Lower leg skin (tissue), 4 donors: ENCODE measurements at regions not wholly inside any gene's neighbourhood (a gene's known extent, or its start where the extent isn't known, plus 50 kb on each side); places are given as distances from the start of the nearest gene placed in this dataset.

Experiments
- DNase-seq, 2 donors: peaks; one replicate each; pipeline ENCODE4 v3.0.0-alpha.2; 2019; ENCODE audit warnings: low spot score in 2 of 2
- H3K4me3 ChIP-seq: fragments of 200-600 bp; sonication (generic); 2 replicates; pipeline ENCODE4 v1.5.1; 2017; ENCODE audit warnings: mild to moderate bottlenecking, low read depth; ENCODE audit not compliant: poor library complexity, severe bottlenecking
- POLR2A ChIP-seq, 2 donors: fragments of 450-650 bp; IDR thresholded peaks; one replicate each; pipeline ENCODE4 v1.6.1; 2016 to 2017; ENCODE audit warnings: antibody characterized with exemption in 2 of 2, mild to moderate bottlenecking in 1 of 2, moderate library complexity in 1 of 2
- WGBS, 2 donors: methylation state at CpG; one replicate each; pipeline ENCODE4 v1.1.5; 2018; 5-methylcytosine and 5-hydroxymethylcytosine counted together
- intact Hi-C: fragments of 100-400 bp; cut with DNase I; formaldehyde crosslinking; loops from one replicate; pipeline ENCODE4 v1.15.0; 2023; ENCODE audit warnings: low total_unique reads
- TF ChIP-seq, protein P1 (sequence below), 3 donors: fragments of 450-650 bp; IDR thresholded peaks; one replicate each; pipeline ENCODE4 v1.5.1; 2016; ENCODE audit warnings: antibody characterized with exemption in 3 of 3, mild to moderate bottlenecking in 3 of 3, moderate library complexity in 2 of 3

DNA sequence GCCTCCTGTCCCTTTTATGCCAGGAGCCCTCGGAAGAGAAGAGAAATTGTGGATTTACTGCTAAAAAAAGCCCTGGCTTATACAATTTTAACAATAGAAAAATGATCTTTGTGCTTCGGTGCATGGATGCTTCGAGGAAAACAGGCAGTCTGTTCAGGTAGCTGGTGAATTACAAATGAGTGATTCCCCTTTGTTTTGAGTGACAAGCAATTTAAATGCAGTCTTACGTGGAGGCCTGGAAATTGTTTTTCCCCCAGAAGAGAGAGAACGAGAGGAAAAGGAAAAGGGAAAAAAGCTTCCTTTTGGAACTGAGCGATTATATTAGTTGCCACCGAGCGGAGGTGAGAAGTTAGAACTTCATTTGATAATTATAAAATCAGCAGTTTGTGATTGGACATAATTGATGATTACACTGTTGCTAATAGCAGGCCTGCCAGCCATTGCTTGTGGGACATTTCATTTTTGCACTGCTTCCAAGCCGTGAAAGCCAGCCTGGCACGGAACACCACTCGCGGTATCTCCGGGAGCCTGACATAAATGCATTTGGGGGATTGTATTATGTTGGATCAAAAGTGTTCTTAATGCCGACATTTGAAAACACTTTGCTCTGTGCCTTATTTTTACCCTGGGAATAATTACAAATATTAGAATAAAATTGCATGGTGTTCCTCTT, 117.7 kb downstream of the PHETA1 start:
- no peak overlapping the region for H3K4me3 ChIP-seq
- TF ChIP-seq, protein P1, sequence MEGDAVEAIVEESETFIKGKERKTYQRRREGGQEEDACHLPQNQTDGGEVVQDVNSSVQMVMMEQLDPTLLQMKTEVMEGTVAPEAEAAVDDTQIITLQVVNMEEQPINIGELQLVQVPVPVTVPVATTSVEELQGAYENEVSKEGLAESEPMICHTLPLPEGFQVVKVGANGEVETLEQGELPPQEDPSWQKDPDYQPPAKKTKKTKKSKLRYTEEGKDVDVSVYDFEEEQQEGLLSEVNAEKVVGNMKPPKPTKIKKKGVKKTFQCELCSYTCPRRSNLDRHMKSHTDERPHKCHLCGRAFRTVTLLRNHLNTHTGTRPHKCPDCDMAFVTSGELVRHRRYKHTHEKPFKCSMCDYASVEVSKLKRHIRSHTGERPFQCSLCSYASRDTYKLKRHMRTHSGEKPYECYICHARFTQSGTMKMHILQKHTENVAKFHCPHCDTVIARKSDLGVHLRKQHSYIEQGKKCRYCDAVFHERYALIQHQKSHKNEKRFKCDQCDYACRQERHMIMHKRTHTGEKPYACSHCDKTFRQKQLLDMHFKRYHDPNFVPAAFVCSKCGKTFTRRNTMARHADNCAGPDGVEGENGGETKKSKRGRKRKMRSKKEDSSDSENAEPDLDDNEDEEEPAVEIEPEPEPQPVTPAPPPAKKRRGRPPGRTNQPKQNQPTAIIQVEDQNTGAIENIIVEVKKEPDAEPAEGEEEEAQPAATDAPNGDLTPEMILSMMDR (IDR thresholded peaks at IDR 0.05) = no peak
- TF ChIP-seq POLR2A (IDR thresholded peaks at IDR 0.05) = no peak
- intact Hi-C loops = no loop called here
- WGBS, 2 donors = 64 to 72% methylated on average over 14 of the region's 14 CpGs
- no peak for DNase-seq

DNA sequence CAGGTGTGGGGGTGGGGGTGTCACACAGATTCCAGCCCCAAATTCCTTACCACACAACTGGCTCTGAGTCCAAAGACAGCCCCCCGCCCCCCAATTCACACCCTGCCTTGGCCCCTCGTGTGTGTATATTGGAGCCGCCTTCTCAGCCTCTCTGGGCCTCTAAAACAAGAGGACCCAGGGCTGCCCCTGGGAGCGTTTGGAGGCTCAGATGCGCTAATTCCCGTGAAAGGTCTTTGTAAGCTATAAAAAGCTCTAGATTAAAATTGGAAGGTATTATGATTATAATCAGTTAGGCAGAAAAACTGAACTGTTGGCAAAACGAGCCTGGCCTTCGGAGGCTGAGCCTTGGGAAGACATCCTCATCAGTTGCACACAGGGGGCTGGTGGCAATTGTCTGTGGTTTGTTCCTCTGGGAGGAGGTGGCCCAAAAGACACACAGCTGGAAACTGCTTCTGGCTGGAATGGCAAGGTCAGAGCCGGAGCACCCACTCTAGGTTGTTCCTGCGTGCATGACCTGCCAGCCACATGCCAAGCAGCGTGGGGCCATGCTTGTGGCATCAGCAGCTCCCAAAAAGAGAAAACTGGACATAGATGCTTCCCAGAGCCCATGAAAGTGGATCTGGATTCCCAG, 118.5 kb downstream of the PHETA1 start:
- no peak for DNase-seq
- intact Hi-C loops = no loop called here
- no peak for TF ChIP-seq POLR2A (IDR thresholded peaks at IDR 0.05)
- TF ChIP-seq, protein P1 (IDR thresholded peaks at IDR 0.05) = no peak
- H3K4me3 ChIP-seq = no peak overlapping the region
- 69 to 78% methylated on average over 11 of the region's 11 CpGs for WGBS, 2 donors

DNA sequence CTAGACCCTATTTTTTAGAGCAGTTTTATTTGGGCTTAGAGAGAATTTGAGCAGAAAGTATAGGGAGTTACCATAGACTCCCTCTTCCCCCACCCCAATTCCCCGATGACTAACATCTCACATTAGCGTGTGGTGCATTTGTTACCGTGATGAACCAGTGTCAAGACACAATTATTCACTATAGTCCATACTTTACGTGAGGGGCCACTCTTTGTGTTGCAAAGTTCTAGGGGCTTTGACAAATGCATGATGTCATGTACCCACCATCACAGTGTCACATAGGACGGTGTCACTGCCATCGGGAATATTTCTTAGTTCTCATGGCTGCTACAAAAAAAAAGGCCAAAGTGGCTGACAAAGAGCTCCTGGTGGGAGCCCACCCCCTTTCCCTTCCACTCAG, 119.1 kb downstream of the PHETA1 start:
- intact Hi-C loops = no loop called here
- no peak for TF ChIP-seq POLR2A (IDR thresholded peaks at IDR 0.05)
- TF ChIP-seq, protein P1 (IDR thresholded peaks at IDR 0.05) = no peak
- H3K4me3 ChIP-seq = no peak overlapping the region
- no peak for DNase-seq
- WGBS, 2 donors = 76 to 87% methylated on average over 6 of the region's 6 CpGs

DNA sequence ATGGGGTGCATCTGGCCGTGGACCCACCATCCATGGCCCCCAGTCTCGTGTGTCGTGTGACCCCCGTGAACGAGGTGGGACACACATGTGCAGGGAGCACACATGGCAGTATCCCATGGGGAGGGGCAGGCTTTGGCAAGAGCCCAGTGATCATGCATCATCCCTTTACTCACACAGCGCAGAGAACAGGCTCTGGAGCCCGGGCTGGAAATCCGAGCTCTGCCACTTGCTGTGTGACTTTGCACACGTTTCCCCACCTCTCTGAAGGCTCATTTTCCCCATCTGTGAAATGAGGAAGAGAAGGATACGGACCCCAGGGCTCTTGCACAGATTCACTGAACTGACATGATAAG, 119.9 kb downstream of the PHETA1 start:
- no peak for DNase-seq
- 47 to 54% methylated on average over 10 of the region's 10 CpGs for WGBS, 2 donors
- no peak for TF ChIP-seq POLR2A (IDR thresholded peaks at IDR 0.05)
- TF ChIP-seq, protein P1 (IDR thresholded peaks at IDR 0.05) = no peak
- intact Hi-C loops = no loop called here
- H3K4me3 ChIP-seq = no peak overlapping the region

DNA sequence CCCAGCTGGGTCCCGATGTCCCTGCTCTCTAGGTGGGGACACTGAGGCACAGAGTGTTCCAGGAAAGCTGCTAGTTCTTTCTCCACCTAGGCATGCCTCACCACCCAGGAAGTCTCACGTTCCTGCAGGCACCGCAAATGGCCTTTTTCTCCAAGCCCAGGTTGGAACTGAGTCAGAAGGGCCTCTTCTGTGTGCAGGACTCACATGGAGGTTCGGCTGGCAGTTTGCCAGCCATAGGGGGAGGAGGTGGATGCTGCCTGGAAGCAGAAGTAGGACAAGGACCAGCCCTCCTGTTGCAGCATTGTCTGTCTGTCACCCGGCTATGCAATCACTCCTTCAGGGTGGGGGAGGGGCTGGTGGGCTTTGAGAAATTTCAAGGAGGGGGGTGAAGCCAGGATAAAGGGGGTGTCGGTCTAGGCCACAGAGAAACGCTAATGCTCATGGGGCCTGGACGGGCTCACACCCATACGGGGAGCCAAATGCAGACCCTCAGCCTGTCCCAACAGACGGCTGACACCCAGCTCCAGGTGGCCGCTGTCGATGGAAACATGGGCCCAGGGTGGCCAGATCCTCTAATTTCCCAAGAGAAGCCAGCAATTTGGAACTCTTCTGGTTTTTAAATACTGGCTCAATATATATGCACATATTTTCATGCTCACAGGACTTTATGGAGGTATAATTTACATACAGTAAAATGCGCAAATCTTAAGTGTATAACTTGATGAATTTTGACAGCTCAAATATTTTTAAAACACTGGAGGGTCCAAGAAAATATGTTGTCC, 120.5 kb downstream of the PHETA1 start:
- TF ChIP-seq, protein P1 (IDR thresholded peaks at IDR 0.05) = no peak
- DNase-seq = no peak
- intact Hi-C loops = no loop called here
- WGBS, 2 donors = 59 to 65% methylated on average over 13 of the region's 13 CpGs
- H3K4me3 ChIP-seq = no peak overlapping the region
